ENCODE measurements at regions not wholly inside any gene's neighbourhood (a gene's known extent, or its start where the extent isn't known, plus 50 kb on each side); places are given as distances from the start of the nearest gene placed in this dataset.

DNA sequence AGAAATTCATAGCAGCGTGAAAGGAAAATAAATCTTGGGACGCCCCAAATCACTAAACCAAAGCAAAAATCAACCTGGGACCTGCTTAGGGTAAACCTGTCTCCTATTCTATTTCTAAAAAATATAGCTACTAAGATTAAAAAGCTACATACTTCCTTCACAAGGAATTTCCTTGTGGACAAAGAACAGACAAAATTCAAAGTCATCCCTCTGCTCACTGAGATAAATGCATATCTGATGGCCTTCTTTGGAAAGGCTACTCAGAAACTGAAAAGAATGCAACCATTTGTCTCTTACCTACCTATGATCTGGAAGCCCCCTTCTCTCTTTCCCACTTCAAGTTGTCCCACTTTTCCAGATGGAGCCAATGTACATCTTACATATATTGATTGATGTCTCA is 93.0 kb upstream of the CNOT2 start:
- Mint-ChIP-seq H3K36me3 (ENCODE audit: low read depth) (peaks cover under 1% of the 10 kb centered on the region), H3K9me3 (ENCODE audit: low read depth) (peaks cover 13% of the 10 kb centered on the region), H3K4me1 (ENCODE audit: low read depth) (no peaks in the 10 kb centered on the region), H3K27ac (ENCODE audit: unreplicated experiment) (no peak overlapping the region), H3K27me3 (ENCODE audit: low read depth) (peaks cover 2% of the 10 kb centered on the region), H3K4me3 (ENCODE audit: unreplicated experiment) (no peak overlapping the region)
- DNase-seq (ENCODE audit: low spot score), result no peak
- TF ChIP-seq, protein P1, sequence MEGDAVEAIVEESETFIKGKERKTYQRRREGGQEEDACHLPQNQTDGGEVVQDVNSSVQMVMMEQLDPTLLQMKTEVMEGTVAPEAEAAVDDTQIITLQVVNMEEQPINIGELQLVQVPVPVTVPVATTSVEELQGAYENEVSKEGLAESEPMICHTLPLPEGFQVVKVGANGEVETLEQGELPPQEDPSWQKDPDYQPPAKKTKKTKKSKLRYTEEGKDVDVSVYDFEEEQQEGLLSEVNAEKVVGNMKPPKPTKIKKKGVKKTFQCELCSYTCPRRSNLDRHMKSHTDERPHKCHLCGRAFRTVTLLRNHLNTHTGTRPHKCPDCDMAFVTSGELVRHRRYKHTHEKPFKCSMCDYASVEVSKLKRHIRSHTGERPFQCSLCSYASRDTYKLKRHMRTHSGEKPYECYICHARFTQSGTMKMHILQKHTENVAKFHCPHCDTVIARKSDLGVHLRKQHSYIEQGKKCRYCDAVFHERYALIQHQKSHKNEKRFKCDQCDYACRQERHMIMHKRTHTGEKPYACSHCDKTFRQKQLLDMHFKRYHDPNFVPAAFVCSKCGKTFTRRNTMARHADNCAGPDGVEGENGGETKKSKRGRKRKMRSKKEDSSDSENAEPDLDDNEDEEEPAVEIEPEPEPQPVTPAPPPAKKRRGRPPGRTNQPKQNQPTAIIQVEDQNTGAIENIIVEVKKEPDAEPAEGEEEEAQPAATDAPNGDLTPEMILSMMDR (IDR thresholded peaks at IDR 0.05), result no peak

DNA sequence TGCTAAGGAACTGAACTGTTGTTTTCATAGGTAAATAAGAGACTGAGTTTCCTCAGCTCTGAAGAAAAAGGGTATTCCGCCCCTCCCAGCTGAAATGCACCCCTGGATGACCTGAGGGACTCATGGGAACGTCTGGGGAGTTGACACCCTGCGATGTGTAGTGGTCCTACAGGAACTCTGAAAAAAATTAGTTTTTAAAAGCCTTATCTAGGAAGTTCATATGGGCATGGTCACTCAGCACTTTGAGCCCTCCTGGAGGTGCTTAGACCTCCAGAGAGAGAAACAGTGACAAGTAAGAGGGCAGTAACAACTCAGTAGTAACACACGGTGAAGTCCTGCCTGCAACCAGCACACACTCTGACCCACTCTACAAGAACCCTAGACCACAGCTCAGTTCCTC is 91.2 kb upstream of the CNOT2 start:
- DNase-seq (ENCODE audit: low spot score), result no peak
- H3K9me3 Mint-ChIP-seq (ENCODE audit: low read depth), result peaks cover 21% of the 10 kb centered on the region
- H3K27ac Mint-ChIP-seq (ENCODE audit: unreplicated experiment), result no peak overlapping the region
- peaks cover 1% of the 10 kb centered on the region for H3K36me3 Mint-ChIP-seq (ENCODE audit: low read depth)
- H3K27me3 Mint-ChIP-seq (ENCODE audit: low read depth), result peaks cover 2% of the 10 kb centered on the region
- H3K4me3 Mint-ChIP-seq (ENCODE audit: unreplicated experiment), result no peak overlapping the region
- TF ChIP-seq, protein P1 (IDR thresholded peaks at IDR 0.05), result no peak
- no peaks in the 10 kb centered on the region for H3K4me1 Mint-ChIP-seq (ENCODE audit: low read depth)

DNA sequence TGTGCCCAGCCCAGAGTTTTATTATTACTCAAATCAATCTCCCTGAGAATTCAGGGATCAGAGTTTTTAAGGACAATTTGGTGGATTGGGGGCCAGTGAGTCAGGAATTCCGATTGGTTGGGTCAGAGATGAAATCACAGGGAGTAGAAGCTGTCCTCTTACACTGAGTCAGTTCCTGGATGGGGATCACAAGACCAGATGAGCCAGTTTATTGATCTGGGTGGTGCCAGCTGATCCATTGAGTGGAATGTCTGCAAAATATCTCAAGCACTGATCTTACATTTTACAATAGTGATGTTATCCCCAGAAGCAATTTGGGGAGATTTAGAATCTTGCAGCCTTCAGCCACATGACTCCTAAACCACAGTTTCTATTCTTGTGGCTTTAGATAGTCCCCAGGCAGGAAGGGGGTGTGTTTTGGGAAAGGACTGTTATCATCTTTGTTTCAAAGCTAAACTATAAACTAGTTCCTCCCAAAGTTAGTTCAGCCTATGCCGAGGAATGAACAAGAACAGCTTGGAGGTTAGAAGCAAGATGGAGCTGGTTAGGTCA is 89.1 kb upstream of the CNOT2 start:
- peaks cover 39% of the 10 kb centered on the region for H3K9me3 Mint-ChIP-seq (ENCODE audit: low read depth)
- TF ChIP-seq, protein P1 (IDR thresholded peaks at IDR 0.05), result no peak
- no peaks in the 10 kb centered on the region for H3K4me1 Mint-ChIP-seq (ENCODE audit: low read depth)
- H3K27me3 Mint-ChIP-seq (ENCODE audit: low read depth), result no peaks in the 10 kb centered on the region
- no peak overlapping the region for H3K4me3 Mint-ChIP-seq (ENCODE audit: unreplicated experiment)
- DNase-seq (ENCODE audit: low spot score), result no peak
- no peak overlapping the region for H3K27ac Mint-ChIP-seq (ENCODE audit: unreplicated experiment)
- peaks cover 3% of the 10 kb centered on the region for H3K36me3 Mint-ChIP-seq (ENCODE audit: low read depth)

DNA sequence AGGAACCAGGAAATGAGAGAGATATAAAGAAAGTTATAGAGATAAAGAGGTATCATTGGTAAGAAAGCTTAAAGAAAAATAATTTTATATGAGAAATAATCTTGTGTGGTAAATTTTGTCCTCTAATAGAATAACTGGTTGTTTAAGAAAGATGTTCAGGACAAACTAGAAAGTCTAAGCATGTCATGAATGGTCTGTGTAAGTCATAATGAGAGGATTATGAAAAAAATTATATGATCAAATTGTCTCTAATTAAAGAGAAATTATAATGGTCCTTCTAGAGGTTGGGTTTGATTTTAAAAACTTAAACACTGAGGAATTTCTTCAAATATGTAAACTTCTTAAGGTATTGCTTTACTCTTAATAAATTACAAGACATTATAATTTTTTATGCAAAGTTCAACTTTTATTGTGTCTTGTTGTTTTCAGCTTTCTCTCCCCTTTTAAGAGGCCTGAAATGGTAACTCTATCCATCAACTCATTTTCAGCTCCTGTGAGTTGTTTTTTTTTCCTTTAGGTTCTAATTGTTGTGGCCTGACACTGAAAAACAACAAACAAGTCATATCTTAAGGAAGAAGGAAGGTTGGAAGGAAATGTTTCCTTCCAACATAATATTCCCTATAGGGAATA is 88.2 kb upstream of the CNOT2 start:
- Mint-ChIP-seq H3K36me3 (ENCODE audit: low read depth) (peaks cover 3% of the 10 kb centered on the region), H3K27ac (ENCODE audit: unreplicated experiment) (no peak overlapping the region), H3K4me3 (ENCODE audit: unreplicated experiment) (no peak overlapping the region), H3K4me1 (ENCODE audit: low read depth) (no peaks in the 10 kb centered on the region), H3K9me3 (ENCODE audit: low read depth) (peaks cover 48% of the 10 kb centered on the region), H3K27me3 (ENCODE audit: low read depth) (no peaks in the 10 kb centered on the region)
- no peak for DNase-seq (ENCODE audit: low spot score)
- TF ChIP-seq, protein P1 (IDR thresholded peaks at IDR 0.05), result no peak

DNA sequence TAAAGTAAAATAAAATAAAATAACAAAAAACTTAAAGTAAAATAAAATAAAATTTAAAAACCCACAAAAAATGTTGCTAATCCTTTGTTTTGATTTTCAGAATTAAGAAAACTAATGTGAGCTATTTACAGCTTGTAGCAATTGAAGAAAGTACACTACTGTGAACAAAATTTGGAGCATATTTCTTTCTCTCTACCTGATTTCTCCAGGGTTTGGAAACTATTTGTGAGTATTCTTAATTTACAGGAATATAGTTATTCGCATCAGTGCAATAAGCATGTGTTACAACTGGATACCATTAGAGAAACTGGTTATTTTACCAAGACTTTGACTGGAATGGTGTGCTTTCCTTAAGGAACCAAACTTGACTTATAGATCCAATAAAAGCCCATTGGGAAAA is 86.1 kb upstream of the CNOT2 start:
- Mint-ChIP-seq H3K36me3 (ENCODE audit: low read depth) (peaks cover 6% of the 10 kb centered on the region), H3K4me1 (ENCODE audit: low read depth) (no peaks in the 10 kb centered on the region), H3K9me3 (ENCODE audit: low read depth) (peaks cover 65% of the 10 kb centered on the region), H3K27ac (ENCODE audit: unreplicated experiment) (no peak overlapping the region), H3K27me3 (ENCODE audit: low read depth) (no peaks in the 10 kb centered on the region), H3K4me3 (ENCODE audit: unreplicated experiment) (no peak overlapping the region)
- TF ChIP-seq, protein P1 (IDR thresholded peaks at IDR 0.05), result no peak
- DNase-seq (ENCODE audit: low spot score), result no peak
